Fibroblast of villous mesenchyme (primary cell): ENCODE measurements at regions not wholly inside any gene's neighbourhood (a gene's known extent, or its start where the extent isn't known, plus 50 kb on each side); places are given as distances from the start of the nearest gene placed in this dataset.

Experiments used
- DNase-seq: peaks from one replicate; pipeline ENCODE4 v3.0.0-alpha.2; 2010; ENCODE audit warnings: low read depth
- H3K4me3 ChIP-seq: 2 replicates; pipeline ENCODE4 v1.5.1; 2011; ENCODE audit warnings: low read depth, mild to moderate bottlenecking, low read length
- TF ChIP-seq, protein P1 (sequence below): IDR thresholded peaks from 2 replicates; pipeline ENCODE4 v1.5.1; 2012; ENCODE audit warnings: low read depth, mild to moderate bottlenecking, low read length; ENCODE audit not compliant: insufficient read depth

DNA sequence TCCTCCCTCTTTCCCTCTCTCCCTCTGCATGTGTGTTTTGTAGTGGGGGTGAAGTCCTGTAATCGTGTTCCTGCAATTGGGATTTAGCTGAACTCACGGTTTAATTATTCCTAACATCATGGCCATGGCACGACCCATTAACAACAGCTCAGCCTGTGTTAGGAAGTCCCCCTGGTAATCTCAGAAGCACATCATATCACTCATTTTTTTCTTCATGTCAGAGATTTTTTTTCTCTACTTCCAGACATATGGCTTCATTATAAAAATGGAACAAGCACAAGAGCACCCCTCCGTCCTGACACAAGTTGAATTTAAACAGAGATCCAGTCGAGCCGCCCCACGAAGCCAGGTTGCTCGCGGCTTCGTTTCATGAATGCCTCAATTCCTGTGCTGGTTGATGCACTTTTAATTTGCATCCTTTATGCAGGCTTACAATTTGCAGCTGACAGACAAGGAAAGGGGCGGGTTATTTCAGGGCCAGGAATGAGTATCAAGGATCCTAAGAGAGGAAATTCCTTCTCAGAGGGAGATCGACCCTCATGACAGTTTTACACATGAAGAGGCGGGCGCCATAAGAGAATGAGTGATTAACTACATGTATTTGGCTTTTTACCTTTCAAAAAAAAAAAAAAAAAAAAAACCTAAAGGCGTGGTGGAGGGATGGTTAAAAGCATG is 192.9 kb downstream of the MAF start:
- no peak overlapping the region for H3K4me3 ChIP-seq
- TF ChIP-seq, protein P1, sequence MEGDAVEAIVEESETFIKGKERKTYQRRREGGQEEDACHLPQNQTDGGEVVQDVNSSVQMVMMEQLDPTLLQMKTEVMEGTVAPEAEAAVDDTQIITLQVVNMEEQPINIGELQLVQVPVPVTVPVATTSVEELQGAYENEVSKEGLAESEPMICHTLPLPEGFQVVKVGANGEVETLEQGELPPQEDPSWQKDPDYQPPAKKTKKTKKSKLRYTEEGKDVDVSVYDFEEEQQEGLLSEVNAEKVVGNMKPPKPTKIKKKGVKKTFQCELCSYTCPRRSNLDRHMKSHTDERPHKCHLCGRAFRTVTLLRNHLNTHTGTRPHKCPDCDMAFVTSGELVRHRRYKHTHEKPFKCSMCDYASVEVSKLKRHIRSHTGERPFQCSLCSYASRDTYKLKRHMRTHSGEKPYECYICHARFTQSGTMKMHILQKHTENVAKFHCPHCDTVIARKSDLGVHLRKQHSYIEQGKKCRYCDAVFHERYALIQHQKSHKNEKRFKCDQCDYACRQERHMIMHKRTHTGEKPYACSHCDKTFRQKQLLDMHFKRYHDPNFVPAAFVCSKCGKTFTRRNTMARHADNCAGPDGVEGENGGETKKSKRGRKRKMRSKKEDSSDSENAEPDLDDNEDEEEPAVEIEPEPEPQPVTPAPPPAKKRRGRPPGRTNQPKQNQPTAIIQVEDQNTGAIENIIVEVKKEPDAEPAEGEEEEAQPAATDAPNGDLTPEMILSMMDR, result no peak
- no peak for DNase-seq

DNA sequence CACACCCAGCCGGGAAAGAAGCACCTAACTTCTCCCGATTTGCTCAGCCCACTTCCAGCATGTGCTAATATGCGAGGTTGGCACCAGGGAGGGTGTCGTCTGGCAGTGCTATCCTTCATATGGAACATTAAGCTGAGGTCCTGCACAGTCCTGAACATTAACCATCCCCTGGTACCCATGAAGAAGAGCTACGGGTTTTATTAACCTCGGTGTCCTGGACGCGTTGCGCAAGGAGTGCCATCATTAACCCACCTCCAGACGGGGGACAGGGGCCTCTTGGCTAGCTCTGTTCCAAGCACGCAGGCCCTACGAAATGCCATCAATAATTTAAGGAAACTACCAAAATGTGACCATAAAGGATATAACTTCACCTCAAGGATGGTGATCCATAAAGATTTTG is 193.5 kb downstream of the MAF start:
- TF ChIP-seq, protein P1, result no peak
- no peak overlapping the region for H3K4me3 ChIP-seq
- no peak for DNase-seq

DNA sequence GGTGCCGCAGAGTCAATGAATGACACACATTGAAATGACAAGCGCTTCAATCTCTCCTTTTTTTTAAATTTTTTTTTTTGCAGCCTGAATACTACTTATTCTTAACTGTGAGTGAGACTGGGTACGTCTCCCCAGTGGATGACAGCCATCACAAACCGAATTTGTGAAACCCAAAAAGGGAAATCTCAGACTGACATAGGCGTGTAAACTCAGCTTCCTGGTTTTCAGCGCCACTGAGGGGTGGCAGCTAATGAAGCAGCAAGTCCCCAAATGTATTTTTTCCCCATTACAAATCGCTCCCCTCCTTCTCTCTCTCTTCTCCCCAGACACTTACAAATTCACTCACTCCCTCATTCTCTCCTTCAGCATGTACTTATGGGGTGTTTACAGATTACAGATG is 196.0 kb downstream of the MAF start:
- no peak for DNase-seq
- no peak overlapping the region for H3K4me3 ChIP-seq
- TF ChIP-seq, protein P1, result no peak

DNA sequence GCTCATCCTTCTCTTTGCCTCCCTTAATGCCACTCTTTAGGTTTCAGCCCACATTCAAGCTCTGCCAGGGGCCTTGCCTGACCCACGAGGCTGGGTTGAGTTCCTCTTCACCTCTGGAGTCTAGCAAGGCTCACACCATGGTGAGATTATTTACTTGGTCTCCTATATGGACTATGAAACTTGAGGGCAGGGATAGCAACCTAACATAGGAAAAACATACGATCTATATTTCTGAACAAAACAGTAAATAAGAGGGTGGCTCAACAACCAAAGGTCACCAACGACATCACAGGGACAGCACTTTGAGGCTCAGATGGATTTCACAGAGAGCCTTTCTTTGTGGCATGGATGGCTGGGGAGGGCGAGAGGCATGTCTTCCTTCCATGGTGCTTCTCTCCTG is 197.0 kb downstream of the MAF start:
- no peak for DNase-seq
- TF ChIP-seq, protein P1, result no peak
- H3K4me3 ChIP-seq, result no peak overlapping the region

DNA sequence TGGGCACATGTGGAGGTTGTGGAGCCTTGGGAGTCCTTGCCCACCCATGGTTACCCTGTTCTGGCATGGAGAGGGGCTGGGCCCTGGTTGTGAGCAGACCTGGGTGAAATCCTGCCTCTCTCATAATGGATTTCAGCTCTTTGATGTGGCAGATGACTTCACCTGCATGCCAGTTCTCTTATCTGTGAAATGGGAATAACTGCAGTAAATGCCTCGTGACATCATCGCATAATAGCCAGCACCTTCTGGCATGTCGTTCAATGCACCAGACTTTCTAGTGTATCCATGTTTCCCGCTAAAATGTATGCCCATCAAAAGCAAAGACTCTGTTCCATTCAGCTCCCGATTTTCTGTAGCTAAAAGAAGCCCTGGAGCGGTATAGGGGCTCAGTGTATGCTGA is 197.6 kb downstream of the MAF start:
- no peak overlapping the region for H3K4me3 ChIP-seq
- TF ChIP-seq, protein P1, result no peak
- DNase-seq, result no peak

DNA sequence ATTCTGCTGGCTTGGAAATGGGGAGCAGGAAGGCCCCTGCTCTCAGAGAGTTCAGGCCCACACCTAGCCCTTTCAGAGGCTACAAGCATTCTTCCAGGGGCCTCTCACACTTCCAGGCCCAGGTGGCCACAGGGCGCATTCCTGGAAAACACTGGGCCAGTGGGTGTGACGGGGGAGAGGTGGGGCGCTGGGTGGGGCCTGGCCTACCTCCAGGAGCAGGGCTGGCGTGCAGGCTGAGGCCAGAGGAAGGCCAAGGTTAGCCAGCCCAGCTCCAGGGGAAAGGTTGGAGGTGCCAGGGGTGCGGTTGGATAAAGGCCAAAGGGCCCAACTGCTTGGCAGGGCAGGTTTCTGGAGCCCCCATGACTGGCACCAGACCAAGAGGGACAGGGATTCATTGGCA is 198.2 kb downstream of the MAF start:
- no peak overlapping the region for H3K4me3 ChIP-seq
- DNase-seq, result no peak
- TF ChIP-seq, protein P1, result no peak

DNA sequence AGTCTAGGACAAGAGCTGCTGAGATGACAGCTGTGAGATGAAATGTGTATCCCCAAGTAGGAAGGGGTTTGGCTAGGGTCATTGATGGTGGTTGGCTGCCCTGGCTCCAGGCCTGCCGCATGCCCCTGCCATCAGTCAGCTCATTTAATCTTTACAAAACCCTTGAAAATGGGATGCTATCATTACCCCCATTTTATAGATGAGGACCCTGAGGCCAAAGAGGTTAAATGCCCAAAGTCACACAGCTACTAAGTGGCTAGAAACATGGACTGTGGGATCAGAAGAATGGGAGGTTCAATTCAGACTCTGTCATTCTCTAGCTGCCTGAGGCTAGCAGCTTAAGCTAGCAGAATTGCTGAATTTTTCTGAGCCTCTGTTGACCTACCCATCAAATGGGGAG is 198.8 kb downstream of the MAF start:
- no peak for DNase-seq
- no peak overlapping the region for H3K4me3 ChIP-seq
- TF ChIP-seq, protein P1, result no peak
